ENCODE measurements at regions not wholly inside any gene's neighbourhood (a gene's known extent, or its start where the extent isn't known, plus 50 kb on each side); places are given as distances from the start of the nearest gene placed in this dataset.

GRCh38 chr1:172914501-172915144 lies 136.1 kb downstream of the TNFSF18 start:
- H2AFZ ChIP-seq (ENCODE audit: low read depth, low read length) = no peak overlapping the region
- no peaks in the 10 kb centered on the region for H3K9me2 ChIP-seq (ENCODE audit: insufficient read depth, low read length)
- H3K9ac ChIP-seq (ENCODE audit: low read length) = no peak overlapping the region
- H3K9me3 ChIP-seq (ENCODE audit: low read length) = no peaks in the 10 kb centered on the region
- H3K79me2 ChIP-seq (replicated peaks; ENCODE audit: insufficient read depth, low read length) = no peaks in the 10 kb centered on the region
- H4K20me1 ChIP-seq (ENCODE audit: insufficient read depth) = no peaks in the 10 kb centered on the region
- no peak for TF ChIP-seq RAD21 (conservative IDR thresholded peaks at IDR 0.05)
- TF ChIP-seq POLR2AphosphoS5 (IDR thresholded peaks at IDR 0.05) = no peak
- TF ChIP-seq EZH2 (IDR thresholded peaks at IDR 0.05; ENCODE audit: borderline replicate concordance, insufficient read depth, low read length, poor library complexity, severe bottlenecking) = no peak
- no peak for TF ChIP-seq CTCF (IDR thresholded peaks at IDR 0.05; ENCODE audit: poor library complexity, severe bottlenecking)
- TF ChIP-seq SMC3 (conservative IDR thresholded peaks at IDR 0.05; ENCODE audit: poor library complexity) = no peak
- TF ChIP-seq EP300 (conservative IDR thresholded peaks at IDR 0.05; ENCODE audit: poor library complexity, severe bottlenecking) = no peak
- no peak for TF ChIP-seq TAF1 (IDR thresholded peaks at IDR 0.05; ENCODE audit: low read depth)
- TF ChIP-seq REST (IDR thresholded peaks at IDR 0.05; ENCODE audit: borderline replicate concordance) = no peak
- TF ChIP-seq MXI1 (conservative IDR thresholded peaks at IDR 0.05; ENCODE audit: poor library complexity, severe bottlenecking) = no peak
- no peaks in the 10 kb centered on the region for H3K36me3 ChIP-seq (ENCODE audit: insufficient read depth, low read length)
- no peak overlapping the region for H3K27ac ChIP-seq (ENCODE audit: low read length)
- no peak overlapping the region for H3K4me3 ChIP-seq (ENCODE audit: low read length)
- H3K27me3 ChIP-seq (ENCODE audit: insufficient read depth, low read depth, low read length) = no peaks in the 10 kb centered on the region
- H3F3A ChIP-seq (ENCODE audit: insufficient read depth, low read length, poor library complexity, severe bottlenecking) = no peaks in the 10 kb centered on the region
- H3K4me2 ChIP-seq (ENCODE audit: low read length) = no peak overlapping the region

GRCh38 chr1:172915271-172915670 lies 135.5 kb downstream of the TNFSF18 start:
- no peaks in the 10 kb centered on the region for H3K9me3 ChIP-seq (ENCODE audit: low read length)
- H4K20me1 ChIP-seq (ENCODE audit: insufficient read depth) = no peaks in the 10 kb centered on the region
- no peaks in the 10 kb centered on the region for H3F3A ChIP-seq (ENCODE audit: insufficient read depth, low read length, poor library complexity, severe bottlenecking)
- no peaks in the 10 kb centered on the region for H3K27me3 ChIP-seq (ENCODE audit: insufficient read depth, low read depth, low read length)
- H3K9me2 ChIP-seq (ENCODE audit: insufficient read depth, low read length) = no peaks in the 10 kb centered on the region
- H3K36me3 ChIP-seq (ENCODE audit: insufficient read depth, low read length) = no peaks in the 10 kb centered on the region
- H3K79me2 ChIP-seq (replicated peaks; ENCODE audit: insufficient read depth, low read length) = no peaks in the 10 kb centered on the region
- no peak overlapping the region for H3K4me3 ChIP-seq (ENCODE audit: low read length)
- no peak overlapping the region for H3K27ac ChIP-seq (ENCODE audit: low read length)
- H3K4me2 ChIP-seq (ENCODE audit: low read length) = no peak overlapping the region
- no peak overlapping the region for H2AFZ ChIP-seq (ENCODE audit: low read depth, low read length)
- H3K9ac ChIP-seq (ENCODE audit: low read length) = no peak overlapping the region
- TF ChIP-seq EZH2 (IDR thresholded peaks at IDR 0.05; ENCODE audit: borderline replicate concordance, insufficient read depth, low read length, poor library complexity, severe bottlenecking) (no peak), RAD21 (conservative IDR thresholded peaks at IDR 0.05) (no peak), REST (IDR thresholded peaks at IDR 0.05; ENCODE audit: borderline replicate concordance) (no peak), EP300 (conservative IDR thresholded peaks at IDR 0.05; ENCODE audit: poor library complexity, severe bottlenecking) (no peak), MXI1 (conservative IDR thresholded peaks at IDR 0.05; ENCODE audit: poor library complexity, severe bottlenecking) (no peak), SMC3 (conservative IDR thresholded peaks at IDR 0.05; ENCODE audit: poor library complexity) (no peak), CTCF (IDR thresholded peaks at IDR 0.05; ENCODE audit: poor library complexity, severe bottlenecking) (no peak), POLR2AphosphoS5 (IDR thresholded peaks at IDR 0.05) (no peak), TAF1 (IDR thresholded peaks at IDR 0.05; ENCODE audit: low read depth) (no peak)

All from neural cell (in vitro differentiated cells).